ENCODE measurements at regions not wholly inside any gene's neighbourhood (a gene's known extent, or its start where the extent isn't known, plus 50 kb on each side); places are given as distances from the start of the nearest gene placed in this dataset.
A peak's percentile ranks its signal among the peaks of the same experiment; 100 is the strongest.

GRCh38 chr14:101232340-101233020, 328.8 kb upstream of the DIO3 start:
- no peak for TF ChIP-seq CTCF (IDR thresholded peaks at IDR 0.05; ENCODE audit: low read depth, low read length)

GRCh38 chr14:101233021-101233366, 328.3 kb upstream of the DIO3 start:
- no peak for TF ChIP-seq CTCF (IDR thresholded peaks at IDR 0.05; ENCODE audit: low read depth, low read length)

More at GRCh38 chr14:101232340-101233020, 328.8 kb upstream of the DIO3 start:
- no peak overlapping the region for H3K4me3 ChIP-seq (ENCODE audit: low read depth, low read length)

GRCh38 chr14:101233391-101233790, 327.9 kb upstream of the DIO3 start:
- no peak overlapping the region for H3K4me3 ChIP-seq (ENCODE audit: low read depth, low read length)
- TF ChIP-seq CTCF (IDR thresholded peaks at IDR 0.05; ENCODE audit: low read depth, low read length) = no peak

More at GRCh38 chr14:101233021-101233366, 328.3 kb upstream of the DIO3 start:
- H3K4me3 ChIP-seq (ENCODE audit: low read depth, low read length) = no peak overlapping the region

GRCh38 chr14:101233808-101234207, 327.5 kb upstream of the DIO3 start:
- no peak overlapping the region for H3K4me3 ChIP-seq (ENCODE audit: low read depth, low read length)
- no peak for TF ChIP-seq CTCF (IDR thresholded peaks at IDR 0.05; ENCODE audit: low read depth, low read length)

GRCh38 chr14:101234244-101234937, 326.9 kb upstream of the DIO3 start:
- H3K4me3 ChIP-seq (ENCODE audit: low read depth, low read length) = no peak overlapping the region
- TF ChIP-seq CTCF (IDR thresholded peaks at IDR 0.05; ENCODE audit: low read depth, low read length) = no peak

GRCh38 chr14:101234999-101235334, 326.3 kb upstream of the DIO3 start:
- no peak overlapping the region for H3K4me3 ChIP-seq (ENCODE audit: low read depth, low read length)
- no peak for TF ChIP-seq CTCF (IDR thresholded peaks at IDR 0.05; ENCODE audit: low read depth, low read length)

- peak; percentile 79 for TF ChIP-seq CTCF (IDR thresholded peaks at IDR 0.05; ENCODE audit: low read depth, low read length)
- H3K4me3 ChIP-seq (ENCODE audit: low read depth, low read length) = no peak overlapping the region
Measured at GRCh38 chr14:101235335-101236103, 325.8 kb upstream of the DIO3 start.
